ENCODE measurements at regions not wholly inside any gene's neighbourhood (a gene's known extent, or its start where the extent isn't known, plus 50 kb on each side); places are given as distances from the start of the nearest gene placed in this dataset.

GRCh38 chrX:130990723-130991122 is 67.4 kb upstream of the ARHGAP36 start:
- no peaks in the 10 kb centered on the region for H3K27me3 ChIP-seq
- DNase-seq (ENCODE audit: low spot score in 2 of 2) = no peak
- H3K4me3 ChIP-seq = no peak overlapping the region
- no peaks in the 10 kb centered on the region for H3K36me3 ChIP-seq
- H3K4me1 ChIP-seq = no peaks in the 10 kb centered on the region
- intact Hi-C loops (cut with DNase I) = no loop called here
- TF ChIP-seq CTCF (IDR thresholded peaks at IDR 0.05) = no peak
- H3K27ac ChIP-seq = no peak overlapping the region
- H3K9me3 ChIP-seq = no peaks in the 10 kb centered on the region

DNA sequence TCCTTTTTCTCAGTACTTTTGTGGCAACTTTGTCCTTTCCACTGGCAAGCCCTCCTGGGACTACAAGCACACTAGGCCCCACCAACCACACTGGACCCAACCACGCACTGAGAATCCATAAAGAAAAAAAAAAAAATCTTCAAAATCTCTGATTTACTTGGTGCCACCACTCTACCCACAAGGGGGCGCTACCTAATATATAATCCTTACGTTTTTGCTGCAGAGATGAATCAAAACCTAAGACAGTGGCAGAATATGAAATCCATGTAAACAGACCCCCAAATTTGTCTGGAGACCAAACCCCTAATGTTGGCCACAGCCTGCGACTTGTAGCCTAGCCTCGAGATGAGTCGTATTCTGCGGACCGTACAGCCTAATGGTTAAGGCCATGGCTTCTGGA is 63.5 kb upstream of the ARHGAP36 start:
- no peak for DNase-seq (ENCODE audit: low spot score in 2 of 2)
- no peaks in the 10 kb centered on the region for H3K4me1 ChIP-seq
- H3K27me3 ChIP-seq = no peaks in the 10 kb centered on the region
- H3K4me3 ChIP-seq = no peak overlapping the region
- H3K36me3 ChIP-seq = no peaks in the 10 kb centered on the region
- H3K27ac ChIP-seq = no peak overlapping the region
- H3K9me3 ChIP-seq = no peaks in the 10 kb centered on the region
- TF ChIP-seq CTCF (IDR thresholded peaks at IDR 0.05) = peak in 2 of 3 experiments; percentile 12 to 38
- intact Hi-C loops (cut with DNase I) = no loop called here

DNA sequence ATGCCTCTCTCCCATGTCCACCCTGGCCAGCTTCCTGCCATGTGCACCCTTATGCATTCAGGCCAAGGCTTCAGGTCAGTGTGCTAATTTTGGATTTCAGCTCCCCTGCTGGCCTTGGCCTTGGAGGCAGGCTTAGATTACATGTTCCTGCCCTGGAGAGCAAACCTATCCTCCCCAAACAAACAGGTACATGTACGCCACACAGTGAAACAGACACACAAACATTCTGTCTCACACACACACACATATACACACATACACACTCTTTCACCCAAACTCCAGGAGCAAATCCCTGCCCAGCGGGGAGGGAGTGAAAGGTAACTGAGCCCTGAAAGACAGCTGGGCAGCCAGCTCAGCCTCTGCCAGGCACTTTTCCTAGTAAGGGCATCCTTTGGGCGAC is 62.7 kb upstream of the ARHGAP36 start:
- Histone ChIP-seq H3K27ac (no peak overlapping the region), H3K27me3 (no peaks in the 10 kb centered on the region), H3K4me1 (no peaks in the 10 kb centered on the region), H3K9me3 (no peaks in the 10 kb centered on the region), H3K36me3 (no peaks in the 10 kb centered on the region), H3K4me3 (no peak overlapping the region)
- DNase-seq (ENCODE audit: low spot score in 2 of 2) = no peak
- intact Hi-C loops (cut with DNase I) = no loop called here
- TF ChIP-seq CTCF (IDR thresholded peaks at IDR 0.05) = no peak

GRCh38 chrX:130997314-130997713 is 60.8 kb upstream of the ARHGAP36 start:
- DNase-seq (ENCODE audit: low spot score in 2 of 2) = no peak
- Histone ChIP-seq H3K9me3 (no peaks in the 10 kb centered on the region), H3K4me3 (no peak overlapping the region), H3K27ac (no peak overlapping the region), H3K27me3 (no peaks in the 10 kb centered on the region), H3K36me3 (no peaks in the 10 kb centered on the region), H3K4me1 (no peaks in the 10 kb centered on the region)
- intact Hi-C loops (cut with DNase I) = no loop called here
- TF ChIP-seq CTCF (IDR thresholded peaks at IDR 0.05) = no peak

DNA sequence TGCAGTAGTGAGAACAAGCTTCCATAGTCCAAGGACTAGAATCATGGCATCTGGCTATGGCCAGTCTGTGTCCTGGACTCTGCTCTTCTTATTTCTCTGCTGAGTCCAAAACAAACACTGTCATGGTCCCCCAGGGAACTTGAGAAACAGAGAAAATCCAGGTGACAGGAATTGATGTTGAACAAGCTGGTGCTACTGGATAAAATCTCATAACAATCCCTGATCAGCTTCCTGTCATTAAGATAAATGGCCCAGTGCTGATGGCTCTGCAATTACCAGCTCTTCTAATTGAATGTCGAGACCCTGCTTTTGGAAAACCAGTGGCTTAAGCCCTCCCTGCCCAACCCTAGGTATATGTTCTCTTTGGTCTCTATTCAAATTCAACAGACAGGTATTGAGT is 58.8 kb upstream of the ARHGAP36 start:
- no peaks in the 10 kb centered on the region for H3K4me1 ChIP-seq
- H3K27me3 ChIP-seq = no peaks in the 10 kb centered on the region
- no peaks in the 10 kb centered on the region for H3K36me3 ChIP-seq
- no peaks in the 10 kb centered on the region for H3K9me3 ChIP-seq
- TF ChIP-seq CTCF (IDR thresholded peaks at IDR 0.05) = no peak
- H3K27ac ChIP-seq = no peak overlapping the region
- intact Hi-C loops (cut with DNase I) = no loop called here
- H3K4me3 ChIP-seq = no peak overlapping the region
- DNase-seq (ENCODE audit: low spot score in 2 of 2) = no peak
